HepG2 (cell line): ENCODE measurements at regions not wholly inside any gene's neighbourhood (a gene's known extent, or its start where the extent isn't known, plus 50 kb on each side); places are given as distances from the start of the nearest gene placed in this dataset.

Experiments
- ATAC-seq: fragments of 200-7000 bp; cut with Tn5 transposase; 3 replicates; pipeline ENCODE4 v1.9.1; 2020; ENCODE audit warnings: mild to moderate bottlenecking, moderate library complexity
- BruUV-seq: library from RNA; stranded (reverse); fragments of 400-500 nt; replicated peaks from 2 replicates; lab custom pipeline; 2021; lab: Mats Ljungman, UMichigan
- CTCF ChIA-PET: fragments of 300-600 bp; formaldehyde crosslinking; extraction: SDS; loops from one replicate; lab custom pipeline; 2021; ENCODE audit warnings: low total read pairs, inconsistent platforms, low intra/inter-chr PET ratio; lab: Yijun Ruan, JAX
- POLR2A ChIA-PET: fragments of 350-600 bp; sonication (Branson Sonifier 250); formaldehyde crosslinking; loops from one replicate; lab custom pipeline; 2020; ENCODE audit warnings: antibody characterized with exemption, inconsistent platforms; lab: Yijun Ruan, JAX
- DNase-seq: peaks from one replicate; pipeline ENCODE4 v3.0.0-alpha.2; 2015; ENCODE audit warnings: low spot score
- FAIRE-seq: peaks from 3 replicates; lab custom pipeline; 2011; peaks lifted over from hg19 to GRCh38; lab: Jason Lieb, UNC
- H2AFZ ChIP-seq: one replicate; pipeline ENCODE4 v1.6.1; 2011; ENCODE audit warnings: low read length, inconsistent platforms
- H3K27ac ChIP-seq: fragments of 300-600 bp; 3 replicates; pipeline ENCODE4 v1.8.0; 2011; ENCODE audit warnings: mixed run types, mild to moderate bottlenecking, mixed read lengths, low read length, inconsistent platforms; ENCODE audit not compliant: insufficient read depth; ENCODE audit errors: extremely low read length
- H3K27me3 ChIP-seq, 2 experiments: fragments of 200-600 bp in 1 of 2; 2 replicates in 1 of 2; 3 replicates in 1 of 2; pipeline versions ENCODE4 v1.6.0 to v1.8.0; 2011; ENCODE audit warnings: low read length in 2 of 2, mild to moderate bottlenecking in 2 of 2, moderate library complexity in 2 of 2, inconsistent platforms in 1 of 2; ENCODE audit not compliant: insufficient read depth in 2 of 2, control insufficient read depth in 1 of 2
- H3K36me3 ChIP-seq, 2 experiments: fragments of 200-600 bp in 1 of 2; replicated peaks in 1 of 2; 2 replicates in 1 of 2; 3 replicates in 1 of 2; pipeline versions ENCODE4 v1.5.1 to v1.8.0; 2011; ENCODE audit warnings: low read length in 2 of 2, inconsistent platforms in 1 of 2; ENCODE audit not compliant: insufficient read depth in 2 of 2, control insufficient read depth in 1 of 2
- H3K4me1 ChIP-seq: 2 replicates; pipeline ENCODE4 v1.5.1; 2012; ENCODE audit warnings: low read length, inconsistent platforms; ENCODE audit not compliant: insufficient read depth
- H3K4me2 ChIP-seq: 2 replicates; pipeline ENCODE4 v1.6.0; 2011; ENCODE audit warnings: low read depth, low read length, inconsistent platforms
- H3K4me3 ChIP-seq, 3 experiments: fragments of 200-600 bp in 1 of 3; sonication (generic), shearing (Covaris generic) in 1 of 3; replicated peaks in 1 of 3; 2 replicates each; pipeline ENCODE4 v1.5.1; 2011 to 2016; ENCODE audit warnings: low read length in 3 of 3, inconsistent platforms in 2 of 3, low read depth in 2 of 3, mild to moderate bottlenecking in 2 of 3, control low read depth in 1 of 3, mixed read lengths in 1 of 3; ENCODE audit not compliant: insufficient read depth in 1 of 3
- H3K79me2 ChIP-seq: one replicate; pipeline ENCODE4 v1.6.1; 2011; ENCODE audit warnings: low read length, inconsistent platforms; ENCODE audit not compliant: insufficient read depth
- H3K9ac ChIP-seq: 2 replicates; pipeline ENCODE4 v1.6.0; 2011; ENCODE audit warnings: mild to moderate bottlenecking, low read depth, low read length, inconsistent platforms; ENCODE audit not compliant: insufficient read depth
- H3K9me3 ChIP-seq: 2 replicates; pipeline ENCODE4 v1.5.1; 2012; ENCODE audit warnings: mild to moderate bottlenecking, low read length
- H4K20me1 ChIP-seq: 2 replicates; pipeline ENCODE4 v1.6.0; 2011; ENCODE audit warnings: inconsistent platforms, mild to moderate bottlenecking, low read length, moderate library complexity; ENCODE audit not compliant: insufficient read depth
- AGO2 ChIP-seq: fragments of 200-400 bp; formaldehyde crosslinking; optimal IDR thresholded peaks from 2 replicates; pipeline ENCODE3; 2017; ENCODE audit warnings: mild to moderate bottlenecking, low read depth, low read length, moderate library complexity
- HNRNPH1 ChIP-seq: fragments of 200-400 bp; formaldehyde crosslinking; optimal IDR thresholded peaks from 2 replicates; pipeline ENCODE3; 2017; ENCODE audit warnings: mild to moderate bottlenecking, low read depth, low read length
- MXI1 ChIP-seq: IDR thresholded peaks from 3 replicates; pipeline ENCODE4 v1.6.1; 2012; ENCODE audit warnings: low read depth, low read length, inconsistent platforms, borderline replicate concordance
- NFIC ChIP-seq: IDR thresholded peaks from 2 replicates; pipeline ENCODE4 v1.6.1; 2012; ENCODE audit warnings: mild to moderate bottlenecking, low read length, inconsistent platforms
- SIX4 ChIP-seq: sonication (generic); formaldehyde crosslinking; IDR thresholded peaks from 2 replicates; pipeline ENCODE4 v1.4.0; 2020; ENCODE audit warnings: missing genetic modification reagents
- TEAD2 ChIP-seq: sonication (generic); formaldehyde crosslinking; IDR thresholded peaks from 2 replicates; pipeline ENCODE4 v1.9.0; 2021; ENCODE audit warnings: missing genetic modification reagents
- ZBTB42 ChIP-seq: sonication (generic); formaldehyde crosslinking; IDR thresholded peaks from 2 replicates; pipeline ENCODE4 v1.5.0; 2020; ENCODE audit warnings: mild to moderate bottlenecking, missing genetic modification reagents
- ZFX ChIP-seq: sonication (generic); formaldehyde crosslinking; IDR thresholded peaks from 2 replicates; pipeline ENCODE4 v1.4.0; 2020; ENCODE audit warnings: mild to moderate bottlenecking, low read depth, missing genetic modification reagents, moderate library complexity
- ZMYM3 ChIP-seq: sonication (generic); formaldehyde crosslinking; IDR thresholded peaks from 2 replicates; pipeline ENCODE4 v1.5.1; 2020; ENCODE audit warnings: mild to moderate bottlenecking, missing genetic modification reagents
- ZNF629 ChIP-seq: sonication (generic); formaldehyde crosslinking; conservative IDR thresholded peaks from 2 replicates; pipeline ENCODE4 v1.5.0; 2020; ENCODE audit warnings: missing genetic modification reagents
- ZNF850 ChIP-seq: sonication (generic); formaldehyde crosslinking; conservative IDR thresholded peaks from 2 replicates; pipeline ENCODE4 v1.9.0; 2021; ENCODE audit warnings: mild to moderate bottlenecking, missing genetic modification reagents
- ZZZ3 ChIP-seq: sonication (generic); formaldehyde crosslinking; IDR thresholded peaks from 2 replicates; pipeline ENCODE4 v1.4.0; 2020; ENCODE audit warnings: missing genetic modification reagents, mild to moderate bottlenecking, borderline replicate concordance
- WGBS: methylation state at CpG from one replicate; pipeline ENCODE4 v1.1.6; 2017; ENCODE audit warnings: low lambda C conversion rate; 5-methylcytosine and 5-hydroxymethylcytosine counted together
- in situ Hi-C: cut with HindIII; loops from 2 replicates; pipeline ENCODE4 v1.10.0; 2017; ENCODE audit warnings: low pct_unique_long_range_greater_than_20kb; ENCODE audit not compliant: extremely low pct_ligation_motif_present
- intact Hi-C: fragments of 100-400 bp; cut with micrococcal nuclease; formaldehyde crosslinking; loops from one replicate; pipeline ENCODE4 v1.10.0; 2022; ENCODE audit not compliant: unreplicated experiment
- TF ChIP-seq, protein P1 (sequence below): sonication (generic); formaldehyde crosslinking; IDR thresholded peaks from 2 replicates; pipeline ENCODE4 v1.5.0; 2020; ENCODE audit warnings: mild to moderate bottlenecking, missing genetic modification reagents, borderline replicate concordance
- TF ChIP-seq, protein P2 (sequence below): IDR thresholded peaks from 2 replicates; pipeline ENCODE4 v1.6.1; 2016; ENCODE audit warnings: low read depth, borderline replicate concordance

DNA sequence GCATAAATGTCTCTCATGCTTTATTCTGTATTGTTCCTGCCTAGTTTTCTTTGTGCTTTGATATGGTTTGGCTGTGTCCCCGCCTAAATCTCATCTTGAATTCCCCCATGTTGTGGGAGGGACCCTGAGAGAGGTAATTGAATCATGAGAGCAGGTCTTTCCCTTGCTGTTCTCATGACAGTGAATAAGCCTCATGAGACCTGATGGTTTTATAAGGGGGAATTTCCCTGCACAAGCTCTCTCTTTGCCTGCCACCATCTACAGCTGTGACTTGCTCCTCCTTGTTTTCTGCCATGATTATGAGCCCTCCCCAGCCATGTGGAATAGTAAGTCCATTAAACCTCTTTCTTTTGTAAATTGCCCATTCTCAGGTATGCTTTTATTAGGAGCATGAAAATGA, 1596.6 kb downstream of the SI start (continued):
- TF ChIP-seq, protein P1, sequence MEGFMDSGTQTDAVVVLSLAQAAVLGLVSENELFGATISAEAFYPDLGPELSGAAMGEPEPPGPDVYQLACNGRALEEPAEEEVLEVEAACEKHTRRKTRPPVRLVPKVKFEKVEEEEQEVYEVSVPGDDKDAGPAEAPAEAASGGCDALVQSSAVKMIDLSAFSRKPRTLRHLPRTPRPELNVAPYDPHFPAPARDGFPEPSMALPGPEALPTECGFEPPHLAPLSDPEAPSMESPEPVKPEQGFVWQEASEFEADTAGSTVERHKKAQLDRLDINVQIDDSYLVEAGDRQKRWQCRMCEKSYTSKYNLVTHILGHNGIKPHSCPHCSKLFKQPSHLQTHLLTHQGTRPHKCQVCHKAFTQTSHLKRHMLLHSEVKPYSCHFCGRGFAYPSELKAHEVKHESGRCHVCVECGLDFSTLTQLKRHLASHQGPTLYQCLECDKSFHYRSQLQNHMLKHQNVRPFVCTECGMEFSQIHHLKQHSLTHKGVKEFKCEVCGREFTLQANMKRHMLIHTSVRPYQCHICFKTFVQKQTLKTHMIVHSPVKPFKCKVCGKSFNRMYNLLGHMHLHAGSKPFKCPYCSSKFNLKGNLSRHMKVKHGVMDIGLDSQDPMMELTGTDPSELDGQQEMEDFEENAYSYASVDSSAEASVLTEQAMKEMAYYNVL (CRISPR knock-in tag): no peak
- TF ChIP-seq ZMYM3: no peak
- TF ChIP-seq TEAD2 (CRISPR knock-in tag): no peak
- no peak for TF ChIP-seq HNRNPH1
- TF ChIP-seq NFIC: no peak

DNA sequence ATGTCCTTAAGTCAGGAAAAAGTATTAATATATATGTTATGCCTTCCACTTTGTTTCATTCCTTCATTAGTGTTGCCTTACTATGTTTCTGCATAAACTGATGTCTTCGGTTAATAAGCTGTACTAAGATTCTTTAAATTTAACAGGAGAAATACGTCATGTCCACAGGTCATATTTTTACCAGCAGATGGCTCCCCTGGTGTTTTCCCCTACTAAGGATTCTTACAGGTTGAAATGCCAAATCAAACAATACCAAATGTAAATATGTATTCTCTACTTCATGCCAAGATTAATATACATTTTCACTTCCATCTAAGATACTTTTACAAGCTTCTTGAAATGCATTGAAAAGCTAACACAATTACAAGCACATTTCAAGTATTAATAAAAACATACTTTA, 1602.1 kb downstream of the SI start:
- Histone ChIP-seq H3K4me2 (no peak overlapping the region), H3K27me3 (no peaks in the 10 kb centered on the region), H2AFZ (no peak overlapping the region), H3K4me1 (no peaks in the 10 kb centered on the region), H3K9ac (no peak overlapping the region), H3K79me2 (no peaks in the 10 kb centered on the region), H4K20me1 (no peaks in the 10 kb centered on the region), H3K36me3 (no peaks in the 10 kb centered on the region), H3K9me3 (no peaks in the 10 kb centered on the region), H3K4me3 (no peak overlapping the region), H3K27ac (no peak overlapping the region)
- in situ Hi-C loops (loop anchor here (25.0 kb wide), 1 partner anchor 1914 kb away; no protein-coding TSS in a partner anchor), intact Hi-C loops (no loop called here)
- BruUV-seq: no TSS peak
- POLR2A ChIA-PET: no interaction called here
- FAIRE-seq (no peak), DNase-seq (no peak), ATAC-seq (no peak)
- CTCF ChIA-PET: no interaction called here
- no peak for TF ChIP-seq ZZZ3 (CRISPR knock-in tag)
- TF ChIP-seq MXI1: no peak
- no peak for TF ChIP-seq ZNF850 (CRISPR knock-in tag)
- no peak for TF ChIP-seq SIX4
- TF ChIP-seq ZBTB42 (CRISPR knock-in tag): no peak
- no peak for TF ChIP-seq AGO2
- TF ChIP-seq ZNF629 (CRISPR knock-in tag): no peak
- no peak for TF ChIP-seq ZFX (CRISPR knock-in tag)
- TF ChIP-seq, protein P2, sequence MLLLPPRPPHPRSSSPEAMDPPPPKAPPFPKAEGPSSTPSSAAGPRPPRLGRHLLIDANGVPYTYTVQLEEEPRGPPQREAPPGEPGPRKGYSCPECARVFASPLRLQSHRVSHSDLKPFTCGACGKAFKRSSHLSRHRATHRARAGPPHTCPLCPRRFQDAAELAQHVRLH: no peak
- WGBS: 0% methylated on average over 2 of the region's 2 CpGs
